NCI-H1048 (cell line): ENCODE measurements at regions not wholly inside any gene's neighbourhood (a gene's known extent, or its start where the extent isn't known, plus 50 kb on each side); places are given as distances from the start of the nearest gene placed in this dataset.

Source experiments
- DNase-seq: peaks from one replicate; lab custom pipeline; 2025; lab: John Stamatoyannopoulos, UW

GRCh38 chr2:240322231-240322955 is 113.1 kb upstream of the GPC1 start:
- DNase-seq = no peak

GRCh38 chr2:240322991-240323390 is 112.5 kb upstream of the GPC1 start:
- no peak for DNase-seq

DNA sequence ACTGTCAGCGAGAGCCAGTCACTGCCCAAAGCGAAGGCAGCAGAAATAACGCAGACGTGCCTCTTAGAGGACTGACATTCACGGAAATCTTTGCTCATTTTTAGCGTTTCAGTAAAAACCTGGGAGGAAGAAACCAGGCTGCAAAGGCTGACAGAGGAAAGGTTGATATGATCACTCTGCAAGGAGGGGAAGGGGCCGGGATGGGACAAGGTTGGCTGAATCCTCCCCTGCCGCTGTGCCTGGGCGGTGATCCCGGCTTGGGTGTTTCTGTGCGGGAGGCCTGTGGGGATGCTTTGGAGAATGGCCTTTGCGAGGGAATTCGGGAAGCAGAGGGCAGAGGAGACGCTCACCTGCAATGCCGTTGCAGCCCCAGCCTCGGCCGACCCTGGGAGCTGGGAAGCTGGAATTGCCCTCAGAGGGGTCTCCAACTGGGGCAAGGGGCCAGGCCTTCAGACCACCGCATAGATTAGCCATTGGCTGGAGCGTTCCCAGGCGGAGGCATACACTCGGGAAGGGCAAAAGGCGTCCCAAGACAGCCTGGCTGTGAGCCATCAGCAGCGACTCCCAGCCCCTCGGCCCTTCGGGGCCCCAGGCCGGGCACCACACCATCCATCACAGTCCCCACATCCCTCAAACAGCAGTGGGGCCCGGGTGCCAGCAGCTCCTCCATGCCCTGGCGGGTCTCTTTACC is 111.7 kb upstream of the GPC1 start:
- DNase-seq = no peak

GRCh38 chr2:240324312-240325015 is 111.0 kb upstream of the GPC1 start:
- DNase-seq = no peak

GRCh38 chr2:240325016-240326007 is 110.2 kb upstream of the GPC1 start:
- no peak for DNase-seq

DNA sequence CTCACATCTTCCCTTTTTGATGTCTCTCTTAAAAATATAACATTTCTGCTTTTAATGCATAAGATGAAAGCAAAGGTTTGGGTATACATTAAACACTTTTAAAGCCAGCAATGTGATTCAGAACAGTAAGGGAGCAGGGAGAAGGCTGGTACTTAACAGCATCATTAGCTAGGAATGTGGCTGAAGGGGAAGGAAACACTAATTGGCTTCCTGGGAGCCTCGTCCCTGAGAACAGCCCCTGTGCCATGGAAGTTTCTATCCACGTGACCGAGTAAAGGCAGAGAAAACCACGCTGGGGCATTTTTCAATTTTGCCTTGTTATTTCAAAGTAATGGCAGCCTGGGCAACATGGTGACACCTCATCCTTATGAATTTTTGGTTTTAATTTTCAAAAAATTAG is 109.2 kb upstream of the GPC1 start:
- no peak for DNase-seq

- DNase-seq = no peak
Observed at GRCh38 chr2:240326886-240327285, 108.6 kb upstream of the GPC1 start.

DNA sequence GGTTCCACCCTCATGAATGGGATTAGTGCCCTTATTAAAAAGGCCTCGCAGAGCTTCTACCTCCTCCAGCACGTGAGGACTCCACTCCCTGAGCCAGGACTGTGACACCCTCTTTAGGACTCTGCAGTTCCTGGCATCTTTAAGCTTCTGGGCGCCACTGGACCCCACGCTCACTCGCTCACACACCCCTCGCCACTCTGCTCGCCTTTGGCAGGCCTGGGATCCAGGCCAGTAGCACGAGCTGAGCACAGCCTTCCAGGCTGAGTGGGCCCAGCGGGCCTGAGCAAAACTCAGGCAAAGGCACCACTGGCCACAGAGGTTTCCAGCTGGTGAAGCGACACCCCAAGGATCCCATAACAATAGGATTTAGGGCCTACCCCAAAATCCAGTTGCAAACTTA is 107.9 kb upstream of the GPC1 start:
- DNase-seq = no peak

GRCh38 chr2:240328526-240328925 is 106.9 kb upstream of the GPC1 start:
- no peak for DNase-seq

- DNase-seq = no peak
Observed at GRCh38 chr2:240329116-240329665, 106.3 kb upstream of the GPC1 start.

- DNase-seq = no peak
Observed at GRCh38 chr2:240329778-240330177, 105.7 kb upstream of the GPC1 start.

DNA sequence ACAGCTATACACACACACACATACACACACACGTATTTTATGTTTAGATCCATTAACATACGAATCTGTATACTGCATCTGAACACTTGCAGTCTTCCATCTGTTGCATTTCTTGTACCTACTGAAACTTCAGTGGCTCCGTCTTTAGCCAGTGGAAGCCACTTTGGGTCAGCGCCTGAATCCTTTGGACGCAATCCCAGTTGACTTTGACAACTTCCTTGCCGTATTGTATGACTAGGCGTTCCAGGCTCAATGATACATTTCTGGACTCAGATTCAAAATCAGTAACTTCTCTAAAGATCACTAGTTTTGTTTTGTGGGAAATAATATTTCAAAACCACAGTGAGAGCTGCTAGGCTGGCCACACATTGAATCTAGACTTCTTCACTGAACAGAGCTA is 101.5 kb upstream of the GPC1 start:
- DNase-seq = no peak

- DNase-seq = no peak
Observed at GRCh38 chr2:240335061-240335460, 100.4 kb upstream of the GPC1 start.

GRCh38 chr2:240336820-240337427 is 98.5 kb upstream of the GPC1 start:
- DNase-seq = no peak

DNA sequence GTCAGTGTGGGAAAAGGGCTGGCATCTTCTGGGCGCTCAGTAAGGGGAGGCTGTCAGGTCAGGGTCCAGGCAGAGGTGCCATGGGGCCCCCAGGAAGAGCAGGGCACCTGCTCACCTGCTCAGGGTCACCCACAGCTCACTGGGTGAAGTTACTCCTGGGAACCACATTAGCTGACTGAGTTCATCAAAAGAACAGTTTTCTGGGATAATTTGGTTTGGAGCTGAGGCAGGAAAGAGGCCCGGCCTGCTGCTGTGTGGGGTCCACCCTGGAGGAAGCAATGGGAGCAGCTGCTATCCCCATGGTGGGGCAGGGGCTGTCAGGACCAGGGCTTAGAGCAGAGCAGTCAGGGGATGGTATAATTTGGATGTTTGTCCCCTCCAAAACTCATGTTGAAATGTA is 97.2 kb upstream of the GPC1 start:
- no peak for DNase-seq

DNA sequence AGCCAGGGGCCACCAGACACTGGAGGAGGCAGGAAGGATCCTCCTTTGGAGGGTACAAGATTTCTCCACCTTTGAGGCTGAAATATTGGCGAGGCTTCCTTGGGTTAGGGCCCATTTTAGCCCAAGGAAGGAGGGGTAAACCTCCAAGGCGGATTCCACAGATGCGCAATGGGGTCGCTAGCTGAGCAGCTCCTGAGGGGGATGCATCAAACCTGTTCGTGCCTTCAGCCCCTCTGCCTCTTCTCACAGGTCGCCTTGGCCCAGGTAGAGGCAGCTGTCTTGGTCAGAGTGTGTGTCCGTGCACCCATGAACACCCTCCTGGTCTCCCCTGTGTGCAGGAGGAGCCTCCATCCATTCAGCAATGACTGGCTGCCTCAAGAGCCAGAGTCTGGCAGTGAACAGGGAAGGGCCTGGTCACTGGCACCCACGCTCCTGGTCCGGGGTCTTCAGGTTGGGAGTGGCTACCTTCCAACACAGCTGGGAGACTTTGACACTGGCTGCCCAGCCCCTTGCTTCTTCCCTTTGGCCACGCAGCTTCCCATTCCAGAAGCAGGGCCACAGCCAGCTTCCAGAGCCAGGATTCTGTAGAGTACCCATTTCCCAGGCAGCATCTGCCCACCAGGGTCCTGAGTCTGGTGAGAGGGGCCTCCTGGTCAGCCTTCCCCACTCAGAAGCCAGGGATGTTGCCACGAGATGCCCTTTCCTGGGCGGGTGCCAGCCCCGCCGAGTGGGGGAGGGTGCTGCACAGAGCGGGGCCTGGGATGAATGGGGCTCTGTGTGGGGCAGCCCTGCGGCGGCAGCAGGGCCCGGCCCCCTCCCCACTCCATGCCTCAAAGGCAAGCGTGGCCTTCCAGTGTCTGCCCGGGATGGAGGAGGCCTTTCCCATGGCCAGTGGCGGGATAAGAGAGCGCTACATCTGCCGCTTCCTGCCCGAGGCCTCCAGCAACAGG is 95.8 kb upstream of the GPC1 start:
- DNase-seq = no peak

GRCh38 chr2:240340361-240340761 is 95.1 kb upstream of the GPC1 start:
- DNase-seq = no peak

GRCh38 chr2:240341064-240341463 is 94.4 kb upstream of the GPC1 start:
- DNase-seq = no peak

DNA sequence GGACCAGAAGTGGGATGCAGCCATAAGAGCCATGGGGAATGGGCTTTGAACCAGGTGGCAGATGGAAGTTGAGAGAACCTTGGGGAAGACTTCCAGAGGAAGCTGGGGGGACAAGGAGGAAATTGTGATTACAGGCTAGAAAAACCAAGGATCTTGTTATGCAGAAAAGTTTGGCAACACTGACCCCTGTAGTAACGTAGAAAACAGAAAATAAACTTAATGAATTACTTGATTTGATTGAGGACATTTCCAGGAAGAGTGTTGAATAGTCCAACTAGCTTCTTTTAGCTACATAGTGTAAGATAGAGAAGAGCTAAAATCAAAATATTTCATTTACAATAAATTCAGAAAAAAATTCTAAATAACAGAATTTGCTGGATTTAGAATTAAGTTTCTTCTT is 91.9 kb upstream of the GPC1 start:
- no peak for DNase-seq

- no peak for DNase-seq
Observed at GRCh38 chr2:240344904-240345303, 90.6 kb upstream of the GPC1 start.
